ENCODE measurements at regions not wholly inside any gene's neighbourhood (a gene's known extent, or its start where the extent isn't known, plus 50 kb on each side); places are given as distances from the start of the nearest gene placed in this dataset.

GRCh38 chr5:58255970-58256369 lies 203.9 kb downstream of the PLK2 start:
- H3K36me3 Mint-ChIP-seq = no peaks in the 10 kb centered on the region
- H3K27me3 Mint-ChIP-seq = peaks cover 0 to 17% (median 0%) of the 10 kb centered on the region in 5 donors
- H3K27ac Mint-ChIP-seq = no peak overlapping the region
- no peak overlapping the region for H3K4me3 Mint-ChIP-seq
- DNase-seq = no peak
- H3K4me1 Mint-ChIP-seq = no peaks in the 10 kb centered on the region
- ATAC-seq = no peak
- no peaks in the 10 kb centered on the region for H3K9me3 Mint-ChIP-seq
- POLR2A ChIA-PET = no interaction called here

- POLR2A ChIA-PET = no interaction called here
- Mint-ChIP-seq H3K27ac (no peak overlapping the region), H3K9me3 (no peaks in the 10 kb centered on the region), H3K27me3 (peaks cover 0 to 19% (median 0%) of the 10 kb centered on the region in 5 donors), H3K4me1 (no peaks in the 10 kb centered on the region), H3K4me3 (no peak overlapping the region), H3K36me3 (no peaks in the 10 kb centered on the region)
- DNase-seq (no peak), ATAC-seq (no peak)
These were observed 204.5 kb downstream of the PLK2 start for GRCh38 chr5:58255386-58255785.

- POLR2A ChIA-PET = no interaction called here
These were observed 211.7 kb downstream of the PLK2 start for GRCh38 chr5:58248221-58248620.

GRCh38 chr5:58246461-58246944 lies 213.4 kb downstream of the PLK2 start:
- Mint-ChIP-seq H3K27ac (no peak overlapping the region), H3K9me3 (no peaks in the 10 kb centered on the region), H3K4me1 (peaks cover 0 to 2% (median 0%) of the 10 kb centered on the region in 4 donors), H3K4me3 (no peak overlapping the region), H3K27me3 (peaks cover 0 to 28% (median 14%) of the 10 kb centered on the region in 5 donors), H3K36me3 (no peaks in the 10 kb centered on the region)
- POLR2A ChIA-PET = no interaction called here
- DNase-seq = no peak
- no peak for ATAC-seq

More at GRCh38 chr5:58248221-58248620, 211.7 kb downstream of the PLK2 start:
- ATAC-seq = no peak
- Mint-ChIP-seq H3K36me3 (no peaks in the 10 kb centered on the region), H3K27ac (no peak overlapping the region), H3K27me3 (peaks cover 0 to 33% (median 14%) of the 10 kb centered on the region in 5 donors), H3K9me3 (no peaks in the 10 kb centered on the region), H3K4me1 (peaks cover 0 to 2% (median 0%) of the 10 kb centered on the region in 4 donors), H3K4me3 (no peak overlapping the region)
- no peak for DNase-seq

- Mint-ChIP-seq H3K27ac (no peak overlapping the region), H3K27me3 (peaks cover 0 to 25% (median 11%) of the 10 kb centered on the region in 5 donors), H3K9me3 (no peaks in the 10 kb centered on the region), H3K4me1 (peaks cover 0 to 2% (median 0%) of the 10 kb centered on the region in 4 donors), H3K36me3 (no peaks in the 10 kb centered on the region), H3K4me3 (no peak overlapping the region)
- DNase-seq = no peak
- no peak for ATAC-seq
- POLR2A ChIA-PET = no interaction called here
These were observed 214.4 kb downstream of the PLK2 start for GRCh38 chr5:58245476-58245840.

GRCh38 chr5:58244819-58245475 lies 214.9 kb downstream of the PLK2 start:
- Mint-ChIP-seq H3K9me3 (no peaks in the 10 kb centered on the region), H3K27ac (no peak overlapping the region), H3K36me3 (no peaks in the 10 kb centered on the region), H3K4me1 (peaks cover 0 to 2% (median 0%) of the 10 kb centered on the region in 4 donors), H3K4me3 (no peak overlapping the region), H3K27me3 (peaks cover 0 to 23% (median 11%) of the 10 kb centered on the region in 5 donors)
- POLR2A ChIA-PET = no interaction called here
- ATAC-seq (no peak), DNase-seq (no peak)

GRCh38 chr5:58241389-58241788 lies 218.5 kb downstream of the PLK2 start:
- H3K4me1 Mint-ChIP-seq = peaks cover 0 to 2% (median 0%) of the 10 kb centered on the region in 4 donors
- DNase-seq (no peak), ATAC-seq (no peak)
- no peak overlapping the region for H3K27ac Mint-ChIP-seq
- no peaks in the 10 kb centered on the region for H3K36me3 Mint-ChIP-seq
- H3K4me3 Mint-ChIP-seq = no peak overlapping the region
- POLR2A ChIA-PET = no interaction called here
- H3K9me3 Mint-ChIP-seq = no peaks in the 10 kb centered on the region
- peaks cover 0 to 7% (median 3%) of the 10 kb centered on the region in 5 donors for H3K27me3 Mint-ChIP-seq

- H3K27me3 Mint-ChIP-seq = peaks cover 0 to 4% (median 0%) of the 10 kb centered on the region in 5 donors
- ATAC-seq = no peak
- H3K27ac Mint-ChIP-seq = no peak overlapping the region
- no peaks in the 10 kb centered on the region for H3K36me3 Mint-ChIP-seq
- H3K4me1 Mint-ChIP-seq = peaks cover 0 to 2% (median 0%) of the 10 kb centered on the region in 4 donors
- H3K9me3 Mint-ChIP-seq = no peaks in the 10 kb centered on the region
- no peak for DNase-seq
- POLR2A ChIA-PET = no interaction called here
- H3K4me3 Mint-ChIP-seq = no peak overlapping the region
These were observed 219.6 kb downstream of the PLK2 start for GRCh38 chr5:58240322-58240721.

GRCh38 chr5:58239731-58240130 lies 220.2 kb downstream of the PLK2 start:
- POLR2A ChIA-PET = no interaction called here
- peaks cover 0 to under 1% (median 0%) of the 10 kb centered on the region in 4 donors for H3K4me1 Mint-ChIP-seq
- no peak overlapping the region for H3K27ac Mint-ChIP-seq
- peaks cover 0 to 1% (median 0%) of the 10 kb centered on the region in 5 donors for H3K27me3 Mint-ChIP-seq
- ATAC-seq (no peak), DNase-seq (no peak)
- no peaks in the 10 kb centered on the region for H3K36me3 Mint-ChIP-seq
- H3K9me3 Mint-ChIP-seq = no peaks in the 10 kb centered on the region
- H3K4me3 Mint-ChIP-seq = no peak overlapping the region

GRCh38 chr5:58239045-58239444 lies 220.8 kb downstream of the PLK2 start:
- Mint-ChIP-seq H3K27ac (no peak overlapping the region), H3K27me3 (no peaks in the 10 kb centered on the region), H3K36me3 (no peaks in the 10 kb centered on the region), H3K9me3 (no peaks in the 10 kb centered on the region), H3K4me3 (no peak overlapping the region), H3K4me1 (no peaks in the 10 kb centered on the region)
- POLR2A ChIA-PET = no interaction called here
- ATAC-seq (no peak), DNase-seq (no peak)

GRCh38 chr5:58236498-58236897 lies 223.4 kb downstream of the PLK2 start:
- H3K27me3 Mint-ChIP-seq = no peaks in the 10 kb centered on the region
- no peak overlapping the region for H3K4me3 Mint-ChIP-seq
- ATAC-seq (no peak), DNase-seq (no peak)
- POLR2A ChIA-PET = no interaction called here
- H3K36me3 Mint-ChIP-seq = no peaks in the 10 kb centered on the region
- no peaks in the 10 kb centered on the region for H3K9me3 Mint-ChIP-seq
- H3K4me1 Mint-ChIP-seq = no peaks in the 10 kb centered on the region
- H3K27ac Mint-ChIP-seq = no peak overlapping the region

GRCh38 chr5:58235299-58235698 lies 224.6 kb downstream of the PLK2 start:
- H3K9me3 Mint-ChIP-seq = no peaks in the 10 kb centered on the region
- no peak overlapping the region for H3K27ac Mint-ChIP-seq
- H3K4me1 Mint-ChIP-seq = no peaks in the 10 kb centered on the region
- peaks cover 0 to 1% (median 0%) of the 10 kb centered on the region in 5 donors for H3K27me3 Mint-ChIP-seq
- ATAC-seq = no peak
- no peak for DNase-seq
- POLR2A ChIA-PET = no interaction called here
- no peaks in the 10 kb centered on the region for H3K36me3 Mint-ChIP-seq
- H3K4me3 Mint-ChIP-seq = no peak overlapping the region

- DNase-seq (no peak), ATAC-seq (no peak)
- Mint-ChIP-seq H3K27me3 (peaks cover 0 to 5% (median 0%) of the 10 kb centered on the region in 5 donors), H3K27ac (no peak overlapping the region), H3K4me3 (no peak overlapping the region), H3K4me1 (no peaks in the 10 kb centered on the region), H3K36me3 (no peaks in the 10 kb centered on the region), H3K9me3 (no peaks in the 10 kb centered on the region)
- POLR2A ChIA-PET = no interaction called here
These were observed 227.8 kb downstream of the PLK2 start for GRCh38 chr5:58232130-58232529.

GRCh38 chr5:58231041-58231440 lies 228.8 kb downstream of the PLK2 start:
- DNase-seq (no peak), ATAC-seq (no peak)
- H3K27me3 Mint-ChIP-seq = peaks cover 0 to 8% (median 0%) of the 10 kb centered on the region in 5 donors
- no peak overlapping the region for H3K27ac Mint-ChIP-seq
- H3K9me3 Mint-ChIP-seq = no peaks in the 10 kb centered on the region
- no peaks in the 10 kb centered on the region for H3K36me3 Mint-ChIP-seq
- no peak overlapping the region for H3K4me3 Mint-ChIP-seq
- POLR2A ChIA-PET = no interaction called here
- no peaks in the 10 kb centered on the region for H3K4me1 Mint-ChIP-seq

Data from naive thymus-derived CD8-positive, alpha-beta T cell (primary cell).